Astrocyte (in vitro differentiated cells and primary cell): ENCODE measurements at regions not wholly inside any gene's neighbourhood (a gene's known extent, or its start where the extent isn't known, plus 50 kb on each side); places are given as distances from the start of the nearest gene placed in this dataset.

Experiments used
- DNase-seq: peaks from one replicate; pipeline ENCODE4 v3.0.0-alpha.2; 2010; ENCODE audit warnings: low read depth
- FAIRE-seq: peaks from 2 replicates; lab custom pipeline; 2011; peaks lifted over from hg19 to GRCh38; lab: Jason Lieb, UNC
- H2AFZ ChIP-seq: 2 replicates; pipeline ENCODE4 v1.6.0; 2012; ENCODE audit warnings: low read depth, low read length, inconsistent platforms
- H3K27ac ChIP-seq: 2 replicates; pipeline ENCODE4 v1.5.1; 2011; ENCODE audit warnings: low read depth, low read length, inconsistent platforms
- H3K27me3 ChIP-seq: 2 replicates; pipeline ENCODE4 v1.6.0; 2011; ENCODE audit warnings: low read length, inconsistent platforms; ENCODE audit not compliant: insufficient read depth
- H3K36me3 ChIP-seq: 2 replicates; pipeline ENCODE4 v1.5.1; 2011; ENCODE audit warnings: low read length, inconsistent platforms; ENCODE audit not compliant: insufficient read depth
- H3K4me1 ChIP-seq: 2 replicates; pipeline ENCODE4 v1.5.1; 2011; ENCODE audit warnings: low read length, inconsistent platforms; ENCODE audit not compliant: insufficient read depth
- H3K4me2 ChIP-seq: 2 replicates; pipeline ENCODE4 v1.6.0; 2012; ENCODE audit warnings: low read length, inconsistent platforms
- H3K4me3 ChIP-seq: 2 replicates; pipeline ENCODE4 v1.5.1; 2011; ENCODE audit warnings: low read depth, mild to moderate bottlenecking, low read length, inconsistent platforms; ENCODE audit not compliant: insufficient read depth
- H3K79me2 ChIP-seq: 2 replicates; pipeline ENCODE4 v1.6.0; 2012; ENCODE audit warnings: mild to moderate bottlenecking, low read length, inconsistent platforms; ENCODE audit not compliant: insufficient read depth
- H3K9ac ChIP-seq: 2 replicates; pipeline ENCODE4 v1.6.0; 2012; ENCODE audit warnings: mild to moderate bottlenecking, low read length, inconsistent platforms
- H3K9me3 ChIP-seq: 2 replicates; pipeline ENCODE4 v1.5.1; 2012; ENCODE audit warnings: low read depth, mild to moderate bottlenecking, low read length, inconsistent platforms; ENCODE audit not compliant: insufficient read depth
- H4K20me1 ChIP-seq: 2 replicates; pipeline ENCODE4 v1.6.0; 2012; ENCODE audit warnings: low read length, inconsistent platforms; ENCODE audit not compliant: insufficient read depth
- H3K27ac Mint-ChIP-seq: one replicate; pipeline ENCODE4 v1.8.0; 2021; ENCODE audit warnings: mild to moderate bottlenecking, mixed read lengths; ENCODE audit not compliant: unreplicated experiment
- H3K27me3 Mint-ChIP-seq: one replicate; pipeline ENCODE4 v1.8.0; 2021; ENCODE audit warnings: low read depth, mixed read lengths; ENCODE audit not compliant: unreplicated experiment
- H3K36me3 Mint-ChIP-seq: one replicate; pipeline ENCODE4 v1.8.0; 2021; ENCODE audit warnings: low read depth, mixed read lengths; ENCODE audit not compliant: unreplicated experiment
- H3K4me1 Mint-ChIP-seq: one replicate; pipeline ENCODE4 v1.8.0; 2021; ENCODE audit warnings: low read depth, mixed read lengths; ENCODE audit not compliant: unreplicated experiment
- H3K4me3 Mint-ChIP-seq: one replicate; pipeline ENCODE4 v1.8.0; 2021; ENCODE audit warnings: mild to moderate bottlenecking, moderate library complexity, mixed read lengths; ENCODE audit not compliant: unreplicated experiment
- H3K9me3 Mint-ChIP-seq: one replicate; pipeline ENCODE4 v1.8.0; 2021; ENCODE audit warnings: mild to moderate bottlenecking, mixed read lengths; ENCODE audit not compliant: unreplicated experiment
- EZH2 ChIP-seq: IDR thresholded peaks from 2 replicates; pipeline ENCODE4 v1.6.1; 2012; ENCODE audit warnings: mild to moderate bottlenecking, low read length, inconsistent platforms; ENCODE audit not compliant: insufficient read depth
- TF ChIP-seq, protein P1 (sequence below): IDR thresholded peaks from 2 replicates; pipeline ENCODE4 v1.5.1; 2011; ENCODE audit warnings: low read depth, mild to moderate bottlenecking, inconsistent platforms, low read length, moderate library complexity; ENCODE audit not compliant: insufficient read depth

DNA sequence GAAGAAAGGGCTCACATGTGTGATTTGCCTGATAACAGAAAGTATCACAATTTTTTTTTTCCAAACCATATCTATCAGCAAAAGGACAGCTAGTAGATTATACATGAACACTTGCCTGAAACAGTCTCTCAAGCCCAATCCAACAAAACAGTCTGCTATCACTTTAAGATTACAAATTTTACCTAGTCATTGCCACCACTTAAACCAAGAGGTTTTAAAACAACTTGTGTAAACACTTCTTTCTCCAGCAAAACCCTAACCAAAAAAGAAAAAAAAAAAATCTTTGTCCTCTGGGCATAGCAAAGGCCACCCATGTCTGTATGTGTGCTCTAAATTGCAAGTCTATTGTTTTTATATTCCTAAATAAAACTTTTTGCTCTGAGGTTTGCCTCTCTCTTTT is 1568.4 kb downstream of the GRIK2 start:
- Histone ChIP-seq H4K20me1 (no peaks in the 10 kb centered on the region), H2AFZ (no peak overlapping the region), H3K4me2 (no peak overlapping the region), H3K9ac (no peak overlapping the region), H3K4me3 (no peak overlapping the region), H3K9me3 (no peaks in the 10 kb centered on the region), H3K27me3 (no peaks in the 10 kb centered on the region), H3K4me1 (no peaks in the 10 kb centered on the region), H3K79me2 (no peaks in the 10 kb centered on the region), H3K36me3 (no peaks in the 10 kb centered on the region), H3K27ac (no peak overlapping the region)
- no peaks in the 10 kb centered on the region for H3K36me3 Mint-ChIP-seq
- TF ChIP-seq EZH2: no peak
- TF ChIP-seq, protein P1, sequence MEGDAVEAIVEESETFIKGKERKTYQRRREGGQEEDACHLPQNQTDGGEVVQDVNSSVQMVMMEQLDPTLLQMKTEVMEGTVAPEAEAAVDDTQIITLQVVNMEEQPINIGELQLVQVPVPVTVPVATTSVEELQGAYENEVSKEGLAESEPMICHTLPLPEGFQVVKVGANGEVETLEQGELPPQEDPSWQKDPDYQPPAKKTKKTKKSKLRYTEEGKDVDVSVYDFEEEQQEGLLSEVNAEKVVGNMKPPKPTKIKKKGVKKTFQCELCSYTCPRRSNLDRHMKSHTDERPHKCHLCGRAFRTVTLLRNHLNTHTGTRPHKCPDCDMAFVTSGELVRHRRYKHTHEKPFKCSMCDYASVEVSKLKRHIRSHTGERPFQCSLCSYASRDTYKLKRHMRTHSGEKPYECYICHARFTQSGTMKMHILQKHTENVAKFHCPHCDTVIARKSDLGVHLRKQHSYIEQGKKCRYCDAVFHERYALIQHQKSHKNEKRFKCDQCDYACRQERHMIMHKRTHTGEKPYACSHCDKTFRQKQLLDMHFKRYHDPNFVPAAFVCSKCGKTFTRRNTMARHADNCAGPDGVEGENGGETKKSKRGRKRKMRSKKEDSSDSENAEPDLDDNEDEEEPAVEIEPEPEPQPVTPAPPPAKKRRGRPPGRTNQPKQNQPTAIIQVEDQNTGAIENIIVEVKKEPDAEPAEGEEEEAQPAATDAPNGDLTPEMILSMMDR: no peak
- H3K27ac Mint-ChIP-seq: no peak overlapping the region
- FAIRE-seq: no peak
- no peaks in the 10 kb centered on the region for H3K4me1 Mint-ChIP-seq
- no peaks in the 10 kb centered on the region for H3K27me3 Mint-ChIP-seq
- no peak for DNase-seq
- no peaks in the 10 kb centered on the region for H3K9me3 Mint-ChIP-seq
- no peak overlapping the region for H3K4me3 Mint-ChIP-seq

DNA sequence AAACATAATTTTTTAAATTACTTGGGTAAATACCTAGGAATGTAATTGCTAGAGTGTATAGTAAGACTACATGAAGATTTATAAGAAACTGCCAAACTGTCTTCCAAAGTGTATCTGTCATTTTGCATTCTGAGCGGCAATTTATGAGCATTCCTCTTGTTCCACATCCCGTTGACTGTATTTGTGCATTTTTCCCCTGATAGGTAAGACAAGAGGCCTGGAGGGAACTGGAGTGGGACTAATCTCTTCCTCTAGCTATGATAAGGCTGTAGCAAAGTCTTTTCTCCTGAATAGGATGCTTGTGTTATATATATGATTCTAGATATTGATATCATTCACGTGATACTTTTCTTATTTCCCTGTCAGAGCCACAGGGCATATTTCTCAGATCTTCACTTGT is 1557.5 kb downstream of the GRIK2 start:
- no peak for FAIRE-seq
- no peak for TF ChIP-seq EZH2
- TF ChIP-seq, protein P1: no peak

DNA sequence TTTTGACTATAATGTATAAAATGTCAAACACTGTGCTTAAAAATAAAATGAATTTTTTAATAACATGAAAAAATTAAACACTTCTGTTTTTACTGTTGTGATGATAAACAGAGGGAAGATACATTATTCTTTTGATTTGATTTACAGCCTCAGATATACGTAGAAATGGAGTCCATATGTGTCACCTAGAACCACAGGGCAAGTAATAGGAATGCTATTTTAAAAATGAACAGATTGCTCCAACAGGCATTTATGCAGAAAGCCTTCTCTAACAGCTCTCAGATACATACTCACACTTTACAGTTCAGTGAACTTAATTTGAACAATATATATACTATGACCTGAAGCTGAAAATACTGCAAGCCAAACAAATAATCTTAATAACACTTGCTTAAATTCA is 1551.0 kb downstream of the GRIK2 start:
- H3K27me3 Mint-ChIP-seq: no peaks in the 10 kb centered on the region
- no peaks in the 10 kb centered on the region for H3K9me3 Mint-ChIP-seq
- DNase-seq (no peak), FAIRE-seq (no peak)
- TF ChIP-seq EZH2: no peak
- TF ChIP-seq, protein P1: no peak
- Histone ChIP-seq H3K4me1 (no peaks in the 10 kb centered on the region), H3K4me3 (no peak overlapping the region), H3K9ac (no peak overlapping the region), H3K36me3 (no peaks in the 10 kb centered on the region), H3K27me3 (no peaks in the 10 kb centered on the region), H3K27ac (no peak overlapping the region), H3K9me3 (no peaks in the 10 kb centered on the region), H3K79me2 (no peaks in the 10 kb centered on the region), H3K4me2 (no peak overlapping the region), H4K20me1 (no peaks in the 10 kb centered on the region), H2AFZ (no peak overlapping the region)
- H3K4me1 Mint-ChIP-seq: no peaks in the 10 kb centered on the region
- no peak overlapping the region for H3K27ac Mint-ChIP-seq
- no peak overlapping the region for H3K4me3 Mint-ChIP-seq
- H3K36me3 Mint-ChIP-seq: no peaks in the 10 kb centered on the region

More for the DNA sequence above, 1557.5 kb downstream of the GRIK2 start:
- Histone ChIP-seq H4K20me1 (no peaks in the 10 kb centered on the region), H3K9ac (no peak overlapping the region), H3K36me3 (no peaks in the 10 kb centered on the region), H2AFZ (no peak overlapping the region), H3K4me1 (no peaks in the 10 kb centered on the region), H3K9me3 (no peaks in the 10 kb centered on the region), H3K27me3 (no peaks in the 10 kb centered on the region), H3K4me2 (no peak overlapping the region), H3K27ac (no peak overlapping the region), H3K4me3 (no peak overlapping the region), H3K79me2 (no peaks in the 10 kb centered on the region)
- Mint-ChIP-seq H3K9me3 (no peaks in the 10 kb centered on the region), H3K4me3 (no peak overlapping the region), H3K27me3 (no peaks in the 10 kb centered on the region), H3K4me1 (no peaks in the 10 kb centered on the region), H3K36me3 (no peaks in the 10 kb centered on the region), H3K27ac (no peak overlapping the region)
- no peak for DNase-seq
